RWPE1 (cell line): ENCODE measurements at regions not wholly inside any gene's neighbourhood (a gene's known extent, or its start where the extent isn't known, plus 50 kb on each side); places are given as distances from the start of the nearest gene placed in this dataset.

Source experiments
- CTCF ChIA-PET: fragments of 350-600 bp; sonication (Branson Sonifier 250); formaldehyde crosslinking; extraction: SDS; loops from one replicate; lab custom pipeline; 2021; lab: Yijun Ruan, JAX
- POLR2A ChIA-PET: fragments of 400-600 bp; formaldehyde crosslinking; extraction: SDS; loops from one replicate; lab custom pipeline; 2020; ENCODE audit warnings: antibody characterized with exemption; ENCODE audit not compliant: low non-redundant PET; lab: Yijun Ruan, JAX
- DNase-seq: peaks from one replicate; pipeline ENCODE4 v3.0.0; 2012; ENCODE audit warnings: low spot score
- H3K27ac ChIP-seq: fragments of 450-650 bp; 2 replicates; pipeline ENCODE4 v1.5.1; 2017
- TF ChIP-seq, protein P1 (sequence below): fragments of 450-650 bp; conservative IDR thresholded peaks from 2 replicates; pipeline ENCODE4 v1.5.1; 2017; ENCODE audit warnings: low read depth, mild to moderate bottlenecking

- ChIA-PET POLR2A (no interaction called here), CTCF (no interaction called here)
- no peak for DNase-seq
- TF ChIP-seq, protein P1, sequence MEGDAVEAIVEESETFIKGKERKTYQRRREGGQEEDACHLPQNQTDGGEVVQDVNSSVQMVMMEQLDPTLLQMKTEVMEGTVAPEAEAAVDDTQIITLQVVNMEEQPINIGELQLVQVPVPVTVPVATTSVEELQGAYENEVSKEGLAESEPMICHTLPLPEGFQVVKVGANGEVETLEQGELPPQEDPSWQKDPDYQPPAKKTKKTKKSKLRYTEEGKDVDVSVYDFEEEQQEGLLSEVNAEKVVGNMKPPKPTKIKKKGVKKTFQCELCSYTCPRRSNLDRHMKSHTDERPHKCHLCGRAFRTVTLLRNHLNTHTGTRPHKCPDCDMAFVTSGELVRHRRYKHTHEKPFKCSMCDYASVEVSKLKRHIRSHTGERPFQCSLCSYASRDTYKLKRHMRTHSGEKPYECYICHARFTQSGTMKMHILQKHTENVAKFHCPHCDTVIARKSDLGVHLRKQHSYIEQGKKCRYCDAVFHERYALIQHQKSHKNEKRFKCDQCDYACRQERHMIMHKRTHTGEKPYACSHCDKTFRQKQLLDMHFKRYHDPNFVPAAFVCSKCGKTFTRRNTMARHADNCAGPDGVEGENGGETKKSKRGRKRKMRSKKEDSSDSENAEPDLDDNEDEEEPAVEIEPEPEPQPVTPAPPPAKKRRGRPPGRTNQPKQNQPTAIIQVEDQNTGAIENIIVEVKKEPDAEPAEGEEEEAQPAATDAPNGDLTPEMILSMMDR, result no peak
- H3K27ac ChIP-seq, result no peak overlapping the region
These were observed 185.6 kb downstream of the FOXG1 start for GRCh38 chr14:28952161-28952560.

DNA sequence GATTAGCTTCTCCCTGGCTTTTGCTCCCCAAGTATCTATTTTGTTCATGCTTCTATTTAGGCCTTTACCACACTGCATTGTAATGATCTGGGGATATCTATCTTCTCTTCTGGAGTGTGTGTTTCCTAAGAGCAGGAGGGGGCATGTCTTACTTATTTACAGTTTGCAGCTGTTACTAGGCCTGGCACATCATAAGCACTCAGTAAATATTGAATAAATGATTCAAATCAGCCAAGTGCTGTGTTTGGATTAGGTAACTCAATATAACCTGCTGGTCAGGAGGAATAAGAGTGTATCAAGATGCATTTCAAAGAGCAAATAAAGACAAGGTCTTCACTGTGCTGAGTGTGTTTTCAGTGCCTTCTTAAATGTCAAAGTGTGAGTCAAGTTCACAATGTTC, 186.1 kb downstream of the FOXG1 start:
- TF ChIP-seq, protein P1, result no peak
- no peak overlapping the region for H3K27ac ChIP-seq
- ChIA-PET POLR2A (no interaction called here), CTCF (no interaction called here)
- no peak for DNase-seq

- DNase-seq, result no peak
- ChIA-PET CTCF (no interaction called here), POLR2A (no interaction called here)
- no peak overlapping the region for H3K27ac ChIP-seq
- TF ChIP-seq, protein P1, result no peak
These were observed 187.4 kb downstream of the FOXG1 start for GRCh38 chr14:28953973-28954372.

GRCh38 chr14:28966416-28967233, 200.0 kb downstream of the FOXG1 start:
- DNase-seq, result no peak
- TF ChIP-seq, protein P1, result no peak
- CTCF ChIA-PET, result no interaction called here
- POLR2A ChIA-PET, result no interaction called here
- no peak overlapping the region for H3K27ac ChIP-seq

DNA sequence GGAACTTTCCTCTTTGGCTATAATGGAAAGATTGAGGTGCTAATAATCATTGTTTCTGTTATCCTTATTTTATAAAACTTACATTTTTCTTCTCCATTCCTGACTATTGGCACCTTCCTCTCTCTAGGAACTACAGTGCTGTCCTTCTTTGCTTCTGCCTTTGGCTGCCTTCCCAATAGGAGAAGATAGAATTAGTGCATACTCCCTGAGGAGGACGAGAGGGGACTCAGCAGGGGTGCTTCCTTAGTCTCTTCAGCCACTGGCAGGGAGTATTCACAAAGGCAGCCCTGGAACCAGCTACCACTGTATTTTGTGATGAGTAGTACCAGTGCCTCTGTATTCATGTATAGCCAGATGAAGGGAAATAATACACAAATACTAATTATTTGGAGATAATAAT, 208.5 kb downstream of the FOXG1 start:
- POLR2A ChIA-PET, result no interaction called here
- H3K27ac ChIP-seq, result no peak overlapping the region
- DNase-seq, result no peak
- TF ChIP-seq, protein P1, result no peak
- CTCF ChIA-PET, result no interaction called here

DNA sequence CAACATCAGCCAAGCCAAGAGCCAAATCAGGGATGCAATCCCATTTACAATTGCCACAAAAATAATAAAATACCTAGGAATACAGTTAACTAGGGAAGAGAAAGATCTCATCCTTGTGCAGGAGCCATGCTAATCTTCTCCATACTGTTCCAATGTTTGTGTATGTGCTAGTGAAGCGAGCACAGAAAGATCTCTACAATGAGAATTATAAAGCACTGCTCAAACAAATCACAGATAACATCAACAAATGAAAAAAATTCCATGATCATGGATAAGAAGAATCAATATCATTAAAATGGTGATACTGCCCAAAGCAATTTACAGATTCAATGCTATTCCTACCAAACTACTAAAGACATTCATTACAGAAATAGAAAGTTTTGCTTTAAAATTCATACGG, 215.6 kb downstream of the FOXG1 start:
- H3K27ac ChIP-seq, result no peak overlapping the region
- POLR2A ChIA-PET, result no interaction called here
- DNase-seq, result no peak
- TF ChIP-seq, protein P1, result no peak
- CTCF ChIA-PET, result no interaction called here
